Ascending aorta (tissue), 2 donors: ENCODE measurements at regions not wholly inside any gene's neighbourhood (a gene's known extent, or its start where the extent isn't known, plus 50 kb on each side); places are given as distances from the start of the nearest gene placed in this dataset.

ENCODE experiments used
- DNase-seq, 2 donors: peaks; one replicate each; pipeline ENCODE4 v3.0.0-alpha.2; 2019; ENCODE audit warnings: low spot score in 2 of 2
- H3K27ac ChIP-seq, 2 donors: fragments of 200-600 bp; sonication (generic); one replicate each; pipeline ENCODE4 v1.5.1; 2016 to 2017; ENCODE audit warnings: mild to moderate bottlenecking in 1 of 2
- H3K27me3 ChIP-seq: fragments of 200-600 bp; sonication (generic); one replicate; pipeline ENCODE4 v1.5.1; 2017
- H3K36me3 ChIP-seq, 2 donors: fragments of 200-600 bp; sonication (generic); one replicate each; pipeline ENCODE4 v1.5.1; 2016
- H3K4me1 ChIP-seq, 2 donors: fragments of 200-600 bp; sonication (generic); one replicate each; pipeline ENCODE4 v1.5.1; 2016 to 2017; ENCODE audit warnings: mild to moderate bottlenecking in 1 of 2
- H3K4me3 ChIP-seq, 2 donors: fragments of 200-600 bp; sonication (generic); one replicate each; pipeline ENCODE4 v1.5.1; 2016 to 2017; ENCODE audit warnings: mild to moderate bottlenecking in 1 of 2
- H3K9me3 ChIP-seq, 2 donors: fragments of 200-600 bp; sonication (generic); one replicate each; pipeline ENCODE4 v1.5.1; 2016
- CTCF ChIP-seq, 3 experiments: fragments of 200-600 bp in 2 of 3; fragments of 450-650 bp in 1 of 3; sonication (generic) in 2 of 3; IDR thresholded peaks; one replicate each; pipeline ENCODE4 v1.5.1; 2016 to 2019; ENCODE audit warnings: antibody characterized with exemption in 3 of 3, mild to moderate bottlenecking in 1 of 3, moderate library complexity in 1 of 3
- intact Hi-C: fragments of 100-400 bp; cut with DNase I; formaldehyde crosslinking; loops from one replicate; pipeline ENCODE4 v1.15.1; 2023

DNA sequence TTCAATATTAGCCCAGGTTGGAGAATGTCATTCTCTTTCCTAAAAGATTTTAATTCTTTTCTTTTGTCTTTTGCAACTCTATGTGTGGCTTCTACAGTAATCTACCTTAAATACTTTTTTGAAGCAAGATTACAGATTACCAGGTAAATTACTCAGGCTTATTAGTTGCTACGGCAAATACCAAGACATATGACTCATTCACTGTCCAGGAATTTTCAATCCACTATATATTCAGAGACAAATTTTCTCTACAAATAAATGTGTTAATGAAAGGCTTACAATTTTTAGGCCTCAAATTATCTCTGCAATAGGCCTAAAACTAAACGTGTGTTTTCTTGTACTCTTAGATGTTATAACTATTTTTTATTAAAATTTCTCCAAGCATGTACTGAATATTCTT, 631.3 kb downstream of the DIAPH3 start:
- intact Hi-C loops: no loop called here
- no peaks in the 10 kb centered on the region for H3K27me3 ChIP-seq
- no peaks in the 10 kb centered on the region for H3K36me3 ChIP-seq
- no peaks in the 10 kb centered on the region for H3K9me3 ChIP-seq
- TF ChIP-seq CTCF (IDR thresholded peaks at IDR 0.05): no peak
- H3K4me1 ChIP-seq: peaks cover 0 to 5% of the 10 kb centered on the region in 2 donors
- no peak overlapping the region for H3K4me3 ChIP-seq
- no peak for DNase-seq
- H3K27ac ChIP-seq: no peak overlapping the region

- no peak for TF ChIP-seq CTCF (IDR thresholded peaks at IDR 0.05)
- Histone ChIP-seq H3K27me3 (no peaks in the 10 kb centered on the region), H3K36me3 (no peaks in the 10 kb centered on the region), H3K4me3 (no peak overlapping the region), H3K9me3 (no peaks in the 10 kb centered on the region), H3K4me1 (peaks cover 0 to 5% of the 10 kb centered on the region in 2 donors), H3K27ac (no peak overlapping the region)
- intact Hi-C loops: no loop called here
- no peak for DNase-seq
These were observed 629.9 kb downstream of the DIAPH3 start for GRCh38 chr13:59533561-59534555.

DNA sequence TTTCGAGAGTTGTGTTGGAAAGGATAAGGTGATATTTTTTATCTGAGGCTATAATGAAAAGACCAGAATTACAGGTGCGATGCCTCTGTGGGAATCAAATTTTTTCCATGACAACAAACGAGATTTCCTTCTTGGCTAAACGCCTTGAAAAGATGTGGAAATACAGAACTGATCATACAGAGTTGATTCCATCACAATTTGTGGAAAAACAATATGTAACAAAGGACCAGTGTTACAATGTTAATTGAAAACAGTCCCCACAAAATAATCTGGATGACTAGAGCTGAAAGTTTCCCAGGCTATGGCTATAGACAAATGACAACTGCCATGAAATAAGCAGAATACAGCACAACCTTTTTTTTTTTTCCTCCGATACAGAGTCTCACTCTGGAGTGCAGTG, 628.9 kb downstream of the DIAPH3 start:
- no peak for TF ChIP-seq CTCF (IDR thresholded peaks at IDR 0.05)
- no peak for DNase-seq
- Histone ChIP-seq H3K9me3 (no peaks in the 10 kb centered on the region), H3K4me1 (peaks cover 0 to 5% of the 10 kb centered on the region in 2 donors), H3K27ac (no peak overlapping the region), H3K36me3 (no peaks in the 10 kb centered on the region), H3K27me3 (no peaks in the 10 kb centered on the region), H3K4me3 (no peak overlapping the region)
- intact Hi-C loops: no loop called here

DNA sequence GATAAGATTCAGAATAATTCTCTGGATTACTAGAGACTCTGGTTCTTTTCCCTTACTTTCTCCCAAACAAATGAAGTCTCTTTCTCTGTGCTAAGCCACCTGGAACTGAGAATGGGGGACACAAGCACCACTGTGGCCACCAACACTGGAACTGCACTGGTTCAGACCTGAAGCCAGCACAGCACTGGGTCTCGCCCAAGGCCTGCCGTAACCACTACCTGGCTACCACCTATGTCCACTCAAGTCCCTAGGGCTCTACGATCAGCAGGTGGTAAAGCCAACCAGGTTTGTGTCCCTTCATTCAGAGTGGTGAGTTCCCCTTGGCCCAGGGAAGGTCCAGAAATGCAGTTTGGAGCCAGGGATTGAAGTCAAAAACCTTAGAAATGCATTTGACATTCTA, 626.2 kb downstream of the DIAPH3 start:
- DNase-seq: no peak
- no peak for TF ChIP-seq CTCF (IDR thresholded peaks at IDR 0.05)
- intact Hi-C loops: no loop called here

GRCh38 chr13:59538512-59538911, 625.2 kb downstream of the DIAPH3 start:
- Histone ChIP-seq H3K9me3 (no peaks in the 10 kb centered on the region), H3K4me1 (no peaks in the 10 kb centered on the region), H3K27ac (no peak overlapping the region), H3K4me3 (no peak overlapping the region), H3K36me3 (no peaks in the 10 kb centered on the region), H3K27me3 (no peaks in the 10 kb centered on the region)
- no peak for TF ChIP-seq CTCF (IDR thresholded peaks at IDR 0.05)
- no peak for DNase-seq
- intact Hi-C loops: no loop called here

More for the DNA sequence above, 626.2 kb downstream of the DIAPH3 start:
- no peak overlapping the region for H3K4me3 ChIP-seq
- no peak overlapping the region for H3K27ac ChIP-seq
- no peaks in the 10 kb centered on the region for H3K9me3 ChIP-seq
- no peaks in the 10 kb centered on the region for H3K36me3 ChIP-seq
- no peaks in the 10 kb centered on the region for H3K27me3 ChIP-seq
- H3K4me1 ChIP-seq: no peaks in the 10 kb centered on the region
